Chondrocyte (in vitro differentiated cells): ENCODE measurements at regions not wholly inside any gene's neighbourhood (a gene's known extent, or its start where the extent isn't known, plus 50 kb on each side); places are given as distances from the start of the nearest gene placed in this dataset.
"Not testable (repeated sequence)": the region's sequence is repeated elsewhere in the genome, so short reads cannot be mapped to it uniquely, and the experiment has no call there.

ENCODE experiments used
- DNase-seq: peaks from one replicate; pipeline ENCODE4 v3.0.0; 2021; ENCODE audit warnings: mixed read lengths, low spot score
- H3K27ac Mint-ChIP-seq: one replicate; pipeline ENCODE4 v1.8.0; 2021; ENCODE audit warnings: mild to moderate bottlenecking, moderate library complexity, mixed read lengths; ENCODE audit not compliant: unreplicated experiment
- H3K27me3 Mint-ChIP-seq: 2 replicates; pipeline ENCODE4 v1.8.0; 2021; ENCODE audit warnings: low read depth, mixed read lengths
- H3K36me3 Mint-ChIP-seq: 2 replicates; pipeline ENCODE4 v1.8.0; 2021; ENCODE audit warnings: low read depth, mixed read lengths
- H3K4me1 Mint-ChIP-seq: 2 replicates; pipeline ENCODE4 v1.8.0; 2021; ENCODE audit warnings: low read depth, mild to moderate bottlenecking, mixed read lengths
- H3K4me3 Mint-ChIP-seq: one replicate; pipeline ENCODE4 v1.8.0; 2021; ENCODE audit warnings: mild to moderate bottlenecking, moderate library complexity, mixed read lengths; ENCODE audit not compliant: unreplicated experiment
- H3K9me3 Mint-ChIP-seq: 2 replicates; pipeline ENCODE4 v1.8.0; 2021; ENCODE audit warnings: low read depth, mixed read lengths
- TF ChIP-seq, protein P1 (sequence below): fragments of 200-600 bp; sonication (generic); IDR thresholded peaks from 2 replicates; pipeline ENCODE4 v1.5.0; 2021; ENCODE audit warnings: antibody characterized with exemption, mild to moderate bottlenecking, moderate library complexity

DNA sequence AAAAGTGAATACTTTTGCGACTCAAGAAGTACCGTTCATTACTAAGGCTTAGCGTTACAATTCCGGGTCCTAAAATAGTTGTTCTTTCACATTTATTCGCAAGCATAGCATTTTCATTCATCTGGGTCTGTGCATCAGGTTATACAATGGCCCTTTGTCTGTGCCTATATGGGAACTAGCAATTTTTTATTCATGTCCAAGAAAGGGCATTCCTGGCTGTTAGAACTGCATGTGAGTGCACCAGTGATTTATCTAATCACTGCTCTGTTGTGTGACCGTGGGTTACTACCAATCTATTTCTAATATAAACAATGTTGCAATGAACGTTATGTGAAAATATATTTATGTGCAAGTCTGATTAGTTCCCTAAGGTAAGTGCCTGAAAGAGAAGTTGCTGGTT, 63.8 kb downstream of the SPANXA1 start:
- not testable (repeated sequence) for H3K27ac Mint-ChIP-seq, H3K4me3 Mint-ChIP-seq, H3K4me1 Mint-ChIP-seq, DNase-seq, H3K9me3 Mint-ChIP-seq, H3K27me3 Mint-ChIP-seq, H3K36me3 Mint-ChIP-seq

DNA sequence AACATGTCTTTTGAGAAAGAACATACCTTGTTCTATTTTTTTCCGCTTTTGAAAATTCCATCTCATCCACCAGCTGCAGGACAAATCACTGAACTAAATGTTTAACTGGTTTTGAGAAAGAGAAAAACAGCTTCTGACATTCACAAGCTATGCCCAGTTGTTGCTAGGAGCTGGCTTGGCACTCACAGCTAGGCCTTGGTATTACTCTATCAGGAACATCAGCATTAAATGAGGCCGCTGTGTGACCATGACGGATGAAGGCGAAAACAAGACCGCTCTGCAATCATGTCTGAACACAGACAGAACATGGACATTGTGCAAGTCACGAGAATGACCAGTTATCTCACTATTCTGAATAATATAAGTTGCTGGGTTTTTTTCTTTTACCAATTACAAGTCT, 108.8 kb downstream of the SPANXA1 start:
- not testable (repeated sequence) for H3K27me3 Mint-ChIP-seq

DNA sequence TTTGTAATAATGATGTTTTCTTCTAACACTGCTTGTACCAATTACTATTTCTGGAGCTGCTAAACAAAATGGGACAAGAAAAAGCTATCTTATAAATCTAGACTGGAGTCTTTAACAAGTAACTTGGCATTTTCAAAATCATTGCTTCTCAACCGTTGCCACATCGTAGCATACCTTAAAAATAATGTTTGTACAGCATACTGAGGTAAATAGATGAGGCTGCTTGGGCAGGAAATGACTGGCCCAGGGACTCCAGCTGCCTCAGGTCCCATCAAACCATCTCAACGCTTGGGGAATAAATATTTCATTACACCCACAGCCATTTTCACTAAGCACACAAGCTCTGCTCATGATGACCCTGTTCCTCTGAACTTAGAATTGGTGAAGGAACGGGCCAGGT, 115.1 kb downstream of the SPANXA1 start:
- H3K4me1 Mint-ChIP-seq = peaks cover 16% of the 10 kb centered on the region
- TF ChIP-seq, protein P1, sequence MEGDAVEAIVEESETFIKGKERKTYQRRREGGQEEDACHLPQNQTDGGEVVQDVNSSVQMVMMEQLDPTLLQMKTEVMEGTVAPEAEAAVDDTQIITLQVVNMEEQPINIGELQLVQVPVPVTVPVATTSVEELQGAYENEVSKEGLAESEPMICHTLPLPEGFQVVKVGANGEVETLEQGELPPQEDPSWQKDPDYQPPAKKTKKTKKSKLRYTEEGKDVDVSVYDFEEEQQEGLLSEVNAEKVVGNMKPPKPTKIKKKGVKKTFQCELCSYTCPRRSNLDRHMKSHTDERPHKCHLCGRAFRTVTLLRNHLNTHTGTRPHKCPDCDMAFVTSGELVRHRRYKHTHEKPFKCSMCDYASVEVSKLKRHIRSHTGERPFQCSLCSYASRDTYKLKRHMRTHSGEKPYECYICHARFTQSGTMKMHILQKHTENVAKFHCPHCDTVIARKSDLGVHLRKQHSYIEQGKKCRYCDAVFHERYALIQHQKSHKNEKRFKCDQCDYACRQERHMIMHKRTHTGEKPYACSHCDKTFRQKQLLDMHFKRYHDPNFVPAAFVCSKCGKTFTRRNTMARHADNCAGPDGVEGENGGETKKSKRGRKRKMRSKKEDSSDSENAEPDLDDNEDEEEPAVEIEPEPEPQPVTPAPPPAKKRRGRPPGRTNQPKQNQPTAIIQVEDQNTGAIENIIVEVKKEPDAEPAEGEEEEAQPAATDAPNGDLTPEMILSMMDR = no peak
- peaks cover 12% of the 10 kb centered on the region for H3K9me3 Mint-ChIP-seq
- H3K27me3 Mint-ChIP-seq = no peaks in the 10 kb centered on the region
- no peak overlapping the region for H3K4me3 Mint-ChIP-seq
- H3K27ac Mint-ChIP-seq = no peak overlapping the region
- DNase-seq = no peak
- no peaks in the 10 kb centered on the region for H3K36me3 Mint-ChIP-seq

More for the DNA sequence above, 108.8 kb downstream of the SPANXA1 start:
- not testable (repeated sequence) for H3K9me3 Mint-ChIP-seq, DNase-seq, H3K4me3 Mint-ChIP-seq, H3K27ac Mint-ChIP-seq, H3K36me3 Mint-ChIP-seq, H3K4me1 Mint-ChIP-seq

DNA sequence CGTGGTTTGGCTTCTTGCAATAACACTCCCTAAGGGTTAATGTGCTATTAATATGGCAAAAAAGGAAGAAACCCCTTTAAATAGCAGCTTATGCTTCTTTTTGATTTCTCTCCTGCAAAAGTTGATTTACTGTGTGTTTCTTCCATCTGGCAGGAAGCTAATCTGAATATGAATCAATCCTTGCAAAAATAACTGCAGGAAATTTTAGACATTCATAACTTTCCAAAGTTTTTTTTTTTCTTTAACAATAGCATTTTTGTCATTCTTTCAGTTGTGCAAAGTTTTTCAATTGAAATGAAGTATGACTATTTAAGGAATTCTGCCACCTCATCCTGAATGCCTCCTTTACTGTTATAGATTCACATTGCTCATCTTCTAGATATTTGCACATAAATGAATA, 115.6 kb downstream of the SPANXA1 start:
- TF ChIP-seq, protein P1 = no peak
- H3K4me3 Mint-ChIP-seq = no peak overlapping the region
- no peak for DNase-seq
- H3K27me3 Mint-ChIP-seq = no peaks in the 10 kb centered on the region
- peaks cover 16% of the 10 kb centered on the region for H3K4me1 Mint-ChIP-seq
- peaks cover 15% of the 10 kb centered on the region for H3K9me3 Mint-ChIP-seq
- no peak overlapping the region for H3K27ac Mint-ChIP-seq
- no peaks in the 10 kb centered on the region for H3K36me3 Mint-ChIP-seq

DNA sequence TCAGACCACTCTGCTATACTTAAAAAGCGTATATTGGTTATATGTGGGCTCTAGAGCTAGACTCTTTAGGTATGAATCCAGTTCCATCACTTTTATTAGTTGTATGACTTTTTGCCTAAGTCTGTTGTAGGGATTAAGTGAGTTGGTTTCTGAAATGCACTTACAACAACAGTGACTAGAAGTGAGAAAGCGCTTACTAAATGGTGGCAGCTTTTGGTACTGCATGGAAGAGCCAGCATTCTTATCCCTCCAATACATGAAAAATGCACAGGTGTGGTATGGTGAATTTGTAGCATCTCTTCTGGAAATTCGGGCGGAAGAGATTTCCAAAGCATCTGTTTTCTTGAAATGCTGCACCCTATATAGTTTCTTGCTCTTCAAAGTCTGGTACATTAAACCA, 117.1 kb downstream of the SPANXA1 start:
- Mint-ChIP-seq H3K4me3 (no peak overlapping the region), H3K36me3 (no peaks in the 10 kb centered on the region), H3K4me1 (peaks cover 16% of the 10 kb centered on the region), H3K27me3 (no peaks in the 10 kb centered on the region), H3K9me3 (peaks cover 17% of the 10 kb centered on the region), H3K27ac (no peak overlapping the region)
- no peak for DNase-seq
- TF ChIP-seq, protein P1 = peak; percentile 24

DNA sequence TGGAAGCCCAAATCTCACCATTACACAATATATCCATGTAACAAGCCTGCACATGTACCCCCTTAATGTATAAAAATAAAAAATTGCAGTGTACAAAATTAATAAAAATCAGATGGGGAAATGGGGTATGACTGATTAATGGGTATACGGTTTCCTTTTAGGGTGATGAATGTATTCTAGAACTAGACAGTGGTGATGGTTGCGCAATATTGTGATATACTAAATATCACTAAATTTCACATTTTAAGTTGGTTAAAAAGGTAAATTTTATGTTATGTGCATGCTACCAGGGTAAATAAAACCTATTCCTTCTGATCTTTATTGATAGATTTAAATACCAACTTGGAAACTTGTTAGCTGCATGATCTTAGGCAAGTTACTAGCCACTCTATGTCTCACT, 129.4 kb downstream of the SPANXA1 start:
- Mint-ChIP-seq H3K27me3 (peaks cover 2% of the 10 kb centered on the region), H3K4me1 (no peaks in the 10 kb centered on the region), H3K27ac (no peak overlapping the region), H3K9me3 (peaks cover 20% of the 10 kb centered on the region), H3K4me3 (no peak overlapping the region), H3K36me3 (no peaks in the 10 kb centered on the region)
- DNase-seq = no peak
- TF ChIP-seq, protein P1 = no peak
